Fibroblast of lung (primary cell): ENCODE measurements at regions not wholly inside any gene's neighbourhood (a gene's known extent, or its start where the extent isn't known, plus 50 kb on each side); places are given as distances from the start of the nearest gene placed in this dataset.

Experiments used
- EZH2 ChIP-seq: IDR thresholded peaks from 2 replicates; pipeline ENCODE4 v1.5.1; 2012; ENCODE audit warnings: low read length, control low read depth, mild to moderate bottlenecking; ENCODE audit errors: missing control alignments
- TF ChIP-seq, protein P1 (sequence below), 2 donors: IDR thresholded peaks in 1 of 2; conservative IDR thresholded peaks in 1 of 2; 1 replicate in 1 of 2; 2 replicates in 1 of 2; pipeline ENCODE4 v1.5.1; 2011 to 2012; ENCODE audit warnings: low read length in 2 of 2, control low read depth in 1 of 2, inconsistent platforms in 1 of 2, low read depth in 1 of 2, mild to moderate bottlenecking in 1 of 2

DNA sequence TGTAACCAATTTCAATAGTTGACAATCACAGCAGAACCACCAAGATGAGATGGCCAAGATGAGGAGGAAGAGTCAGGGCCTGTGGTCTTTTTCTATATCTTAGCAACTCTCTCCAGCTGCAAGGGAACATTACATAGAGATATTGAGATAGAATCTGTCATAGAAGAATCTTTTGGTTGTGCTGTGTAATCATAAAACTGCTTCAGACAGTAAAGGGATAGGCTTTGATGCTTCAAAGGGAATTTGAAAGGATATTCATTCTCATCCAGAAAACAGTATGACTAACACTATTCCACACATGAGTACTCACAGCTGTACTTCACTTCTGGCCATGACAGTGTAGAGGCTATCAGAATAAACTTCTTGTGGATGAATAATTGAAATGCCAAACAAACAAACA, 145.9 kb downstream of the YIPF5 start:
- TF ChIP-seq, protein P1, sequence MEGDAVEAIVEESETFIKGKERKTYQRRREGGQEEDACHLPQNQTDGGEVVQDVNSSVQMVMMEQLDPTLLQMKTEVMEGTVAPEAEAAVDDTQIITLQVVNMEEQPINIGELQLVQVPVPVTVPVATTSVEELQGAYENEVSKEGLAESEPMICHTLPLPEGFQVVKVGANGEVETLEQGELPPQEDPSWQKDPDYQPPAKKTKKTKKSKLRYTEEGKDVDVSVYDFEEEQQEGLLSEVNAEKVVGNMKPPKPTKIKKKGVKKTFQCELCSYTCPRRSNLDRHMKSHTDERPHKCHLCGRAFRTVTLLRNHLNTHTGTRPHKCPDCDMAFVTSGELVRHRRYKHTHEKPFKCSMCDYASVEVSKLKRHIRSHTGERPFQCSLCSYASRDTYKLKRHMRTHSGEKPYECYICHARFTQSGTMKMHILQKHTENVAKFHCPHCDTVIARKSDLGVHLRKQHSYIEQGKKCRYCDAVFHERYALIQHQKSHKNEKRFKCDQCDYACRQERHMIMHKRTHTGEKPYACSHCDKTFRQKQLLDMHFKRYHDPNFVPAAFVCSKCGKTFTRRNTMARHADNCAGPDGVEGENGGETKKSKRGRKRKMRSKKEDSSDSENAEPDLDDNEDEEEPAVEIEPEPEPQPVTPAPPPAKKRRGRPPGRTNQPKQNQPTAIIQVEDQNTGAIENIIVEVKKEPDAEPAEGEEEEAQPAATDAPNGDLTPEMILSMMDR (conservative IDR thresholded peaks at IDR 0.05 in 1 of 2, IDR thresholded peaks at IDR 0.05 in 1 of 2; ENCODE audit: low read depth in 1 of 2, low read length in 2 of 2), result no peak
- TF ChIP-seq EZH2, result no peak
